NCI-H2196 (cell line): ENCODE measurements at regions not wholly inside any gene's neighbourhood (a gene's known extent, or its start where the extent isn't known, plus 50 kb on each side); places are given as distances from the start of the nearest gene placed in this dataset.

ENCODE experiments used
- DNase-seq: peaks from one replicate; lab custom pipeline; 2025; ENCODE audit not compliant: unreplicated experiment; lab: John Stamatoyannopoulos, UW

DNA sequence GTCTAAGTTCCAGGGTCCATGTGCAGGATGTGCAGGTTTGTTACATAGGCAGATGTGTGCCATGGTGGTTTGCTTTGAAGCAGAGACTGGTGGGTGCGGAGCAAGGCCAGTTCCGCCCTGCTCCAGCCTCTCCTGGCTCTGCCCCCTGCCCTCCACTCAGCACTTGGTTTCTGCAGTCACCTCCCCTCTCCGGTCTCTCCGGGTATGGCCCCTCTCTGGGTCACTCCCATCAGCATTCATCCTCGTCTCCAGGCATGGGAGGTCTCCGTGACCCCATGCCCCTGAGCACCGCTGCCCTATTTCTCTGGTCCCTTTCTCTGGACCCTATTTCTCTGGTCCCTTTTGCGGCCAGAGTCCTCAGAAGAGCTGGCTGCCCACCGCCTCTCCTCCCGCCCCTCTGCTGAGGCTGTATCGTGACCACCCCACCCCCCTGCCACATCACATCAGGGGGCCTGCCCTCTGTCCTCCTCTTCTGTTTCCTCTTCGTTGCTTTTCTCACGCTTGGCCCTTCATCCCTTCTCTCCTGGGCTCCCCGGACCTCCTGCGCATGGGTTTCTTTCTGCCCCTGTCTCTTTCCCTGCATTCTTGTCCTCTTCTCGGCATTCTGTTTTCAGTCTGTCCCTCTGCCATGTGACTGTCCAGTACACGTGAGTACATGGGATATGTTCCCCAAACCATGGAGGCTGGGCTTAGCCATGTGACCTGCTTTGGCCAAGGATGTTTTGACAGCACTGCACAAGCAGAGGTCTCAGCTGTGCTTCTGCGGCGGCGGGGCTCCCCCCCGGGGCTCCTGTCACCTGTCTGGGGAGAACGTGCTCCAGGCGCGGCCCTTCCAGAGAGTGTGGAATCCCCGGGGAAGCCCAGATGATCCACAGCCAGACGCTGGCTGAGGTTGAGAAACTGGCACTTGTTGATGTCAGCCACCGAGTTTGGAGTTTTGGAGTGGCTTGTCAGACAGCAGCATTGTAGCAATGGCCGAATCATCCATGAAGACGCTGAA lies 54.4 kb upstream of the C1orf174 start:
- DNase-seq, result no peak

DNA sequence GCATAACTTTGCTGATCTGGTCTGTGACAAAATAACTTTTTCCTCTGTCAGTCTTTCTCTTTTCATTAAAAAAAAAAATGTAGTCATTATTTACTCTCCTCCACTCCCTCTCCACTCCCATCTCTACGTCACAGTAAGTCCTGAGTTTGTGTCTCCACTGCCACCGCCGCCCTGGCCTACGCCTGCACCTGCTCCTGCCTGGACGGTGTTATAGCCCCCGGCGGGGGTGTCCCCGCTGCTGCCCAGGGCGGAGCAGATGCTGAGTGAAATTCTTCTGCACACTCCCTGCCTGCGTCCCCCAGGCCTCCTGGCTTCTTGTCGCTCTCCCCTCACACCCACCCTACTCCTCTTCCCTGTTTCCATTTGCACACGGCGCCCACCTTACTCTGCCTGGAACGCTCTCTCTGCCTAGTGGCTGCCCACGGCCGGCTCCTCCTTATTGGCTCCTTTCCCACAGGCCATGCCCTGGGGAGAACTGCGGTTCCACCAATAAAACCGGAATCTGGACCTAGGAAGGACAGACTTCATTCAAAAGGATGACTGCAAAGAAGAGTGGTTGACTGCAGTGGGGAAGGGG lies 55.2 kb upstream of the C1orf174 start:
- no peak for DNase-seq

DNA sequence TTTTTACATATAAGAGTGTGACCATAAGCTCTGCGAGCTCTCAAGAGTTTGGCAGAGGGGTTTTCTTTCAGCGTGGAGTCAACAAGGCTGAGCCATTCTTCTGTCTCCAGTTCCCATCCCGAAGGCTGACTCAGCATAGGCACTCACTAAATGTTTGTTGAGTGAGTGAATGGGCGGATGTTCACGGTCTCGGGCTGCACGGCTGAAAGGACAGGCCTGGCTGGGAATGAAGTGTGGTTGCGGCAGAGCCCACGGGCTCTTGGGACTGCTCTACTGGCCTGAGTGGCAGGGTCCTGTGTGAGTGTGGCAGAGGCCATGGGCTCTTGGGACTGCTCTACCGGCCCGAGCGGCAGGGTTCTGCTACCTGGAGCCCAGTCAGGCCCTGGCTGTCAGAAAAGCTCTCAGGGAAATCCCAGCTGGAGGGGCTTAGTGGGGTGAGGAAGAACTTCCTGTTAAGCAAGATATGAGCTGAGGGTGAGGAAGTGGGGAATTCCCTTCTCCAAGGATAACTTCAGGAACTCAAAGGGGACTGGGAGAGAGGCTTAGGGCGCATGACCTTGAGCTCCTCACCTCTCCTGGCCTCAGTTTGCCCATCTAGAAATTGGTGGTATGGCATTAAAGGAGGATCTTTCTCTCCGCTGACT lies 56.6 kb upstream of the C1orf174 start:
- no peak for DNase-seq

DNA sequence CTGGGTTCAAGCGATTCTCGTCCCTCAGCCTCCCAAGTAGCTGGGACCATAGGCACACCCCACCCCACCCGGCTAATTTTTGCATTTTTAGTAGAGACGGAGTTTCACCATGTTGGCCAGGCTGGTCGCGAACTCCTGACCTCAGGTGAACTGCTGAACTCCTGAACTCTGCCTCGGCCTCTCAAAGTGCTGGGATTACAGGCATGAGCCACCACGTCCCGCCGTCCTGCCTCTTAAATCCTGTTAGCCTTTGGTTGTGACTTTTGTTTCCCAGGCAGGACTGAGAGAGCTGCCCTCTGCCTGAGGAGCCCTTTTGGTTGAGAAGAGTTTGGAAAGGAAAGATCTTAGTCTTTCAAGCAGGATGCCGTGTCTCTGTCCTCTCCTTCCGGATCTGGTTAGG lies 59.3 kb upstream of the C1orf174 start:
- DNase-seq, result no peak

DNA sequence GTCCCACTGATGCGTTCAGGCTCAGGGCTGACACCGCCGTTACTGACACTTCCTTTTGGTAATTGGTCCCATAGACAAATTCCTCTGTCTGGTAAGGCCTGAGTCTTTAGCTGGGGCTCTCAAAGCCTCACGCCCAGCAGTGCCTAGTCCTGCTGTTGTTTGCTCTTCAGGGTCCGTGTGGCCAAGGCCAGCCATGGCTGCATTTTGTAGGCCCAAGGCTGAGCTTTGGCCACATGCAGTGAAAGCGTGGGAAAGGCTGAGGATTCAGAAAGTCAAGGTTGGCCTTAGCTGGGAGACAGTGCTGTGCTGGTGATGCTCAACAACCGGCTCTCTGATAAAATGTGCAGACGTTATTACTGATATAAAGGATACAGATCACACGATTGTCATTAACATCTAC lies 63.5 kb upstream of the C1orf174 start:
- no peak for DNase-seq

DNA sequence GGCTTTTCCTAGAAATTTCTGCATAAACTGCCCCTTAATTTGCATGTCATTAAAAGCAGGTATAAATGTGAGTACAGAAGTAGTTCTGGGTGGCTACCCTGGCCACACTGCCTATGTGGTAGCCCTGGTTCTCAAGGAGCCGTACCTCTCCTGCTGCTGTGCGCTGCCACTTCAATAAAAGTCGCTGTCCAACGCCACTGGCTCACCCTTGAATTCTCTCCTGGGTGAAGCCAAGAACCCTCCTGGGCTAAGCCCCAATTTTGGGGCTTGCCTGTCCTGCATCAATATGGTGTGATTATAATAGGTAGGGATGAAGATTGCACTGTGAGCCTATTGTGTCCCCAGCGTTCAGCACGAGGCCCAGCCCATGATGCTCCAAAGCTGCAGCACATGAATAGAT lies 65.6 kb upstream of the C1orf174 start:
- no peak for DNase-seq

DNA sequence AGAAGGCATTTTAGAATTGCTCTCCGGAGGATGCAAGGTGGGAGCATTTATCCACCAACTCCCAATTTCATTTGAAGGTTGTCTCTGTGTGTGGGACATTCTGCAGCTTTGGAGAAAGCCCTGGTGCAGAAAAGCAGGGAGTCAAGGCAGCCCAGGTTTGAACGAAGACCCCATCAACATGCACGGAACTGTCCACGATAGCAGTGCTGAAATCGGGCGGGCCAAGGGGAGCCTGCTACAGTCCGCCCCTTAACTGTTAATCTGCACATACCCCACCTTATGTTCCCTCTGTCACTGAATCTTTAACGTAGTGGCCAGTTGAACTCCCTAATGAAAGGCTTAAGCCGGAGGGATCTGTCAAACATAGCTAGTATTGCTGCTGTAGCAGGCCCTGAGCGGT lies 68.8 kb upstream of the C1orf174 start:
- DNase-seq, result no peak

DNA sequence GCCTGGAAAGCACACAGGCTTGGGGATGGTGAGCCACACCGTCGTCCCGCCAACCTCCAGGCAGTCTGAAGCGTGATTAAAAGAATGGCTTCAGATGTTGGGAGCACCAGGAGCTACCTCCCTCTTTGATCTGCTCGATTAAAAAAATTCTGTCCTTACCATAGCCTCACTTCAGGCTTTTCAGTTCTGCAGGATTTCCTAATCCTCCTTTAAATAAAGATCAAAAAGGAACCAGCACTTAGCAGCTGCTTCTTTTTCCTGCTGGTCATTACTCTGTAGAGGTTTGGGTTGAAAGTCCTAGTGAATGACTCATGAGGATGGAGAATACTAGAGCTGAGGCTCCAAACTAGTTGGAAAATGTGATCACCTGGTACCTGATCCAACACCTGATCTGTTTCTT lies 71.9 kb upstream of the C1orf174 start:
- no peak for DNase-seq

DNA sequence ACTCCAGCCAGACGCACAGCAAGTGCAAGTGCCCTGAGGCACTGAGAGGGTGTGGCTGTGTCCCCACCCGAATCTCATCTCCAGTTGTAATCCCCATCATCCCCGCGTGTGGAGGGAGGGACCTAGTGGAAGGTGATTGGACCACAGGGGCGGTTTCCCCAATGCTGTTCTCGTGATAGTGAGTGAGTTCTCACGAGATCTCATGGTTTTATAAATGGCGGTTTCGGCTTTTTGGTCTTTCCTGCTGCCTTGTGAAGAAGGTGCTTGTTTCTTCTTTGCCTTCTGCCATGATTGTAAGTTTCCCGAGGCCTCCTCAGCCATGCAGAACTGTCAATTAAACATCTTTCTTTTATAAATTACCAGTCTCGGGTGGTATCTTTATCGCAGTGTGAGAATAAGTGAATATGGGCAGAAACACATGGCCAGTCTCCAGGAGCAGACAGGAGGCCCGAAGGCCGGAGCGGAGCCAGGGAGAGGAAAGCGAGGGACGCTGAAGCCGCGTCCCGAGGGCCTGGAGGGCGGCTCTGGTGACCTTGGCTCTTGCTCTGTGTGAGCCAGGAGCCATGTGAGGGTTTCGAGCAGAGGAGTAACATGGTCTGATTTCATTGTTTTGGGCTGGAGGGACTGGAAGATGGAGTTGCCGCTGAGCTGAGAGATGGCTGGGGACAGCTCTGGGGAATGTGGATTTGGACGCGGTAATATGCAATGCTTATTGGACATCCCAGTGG lies 76.0 kb upstream of the C1orf174 start:
- DNase-seq, result no peak

DNA sequence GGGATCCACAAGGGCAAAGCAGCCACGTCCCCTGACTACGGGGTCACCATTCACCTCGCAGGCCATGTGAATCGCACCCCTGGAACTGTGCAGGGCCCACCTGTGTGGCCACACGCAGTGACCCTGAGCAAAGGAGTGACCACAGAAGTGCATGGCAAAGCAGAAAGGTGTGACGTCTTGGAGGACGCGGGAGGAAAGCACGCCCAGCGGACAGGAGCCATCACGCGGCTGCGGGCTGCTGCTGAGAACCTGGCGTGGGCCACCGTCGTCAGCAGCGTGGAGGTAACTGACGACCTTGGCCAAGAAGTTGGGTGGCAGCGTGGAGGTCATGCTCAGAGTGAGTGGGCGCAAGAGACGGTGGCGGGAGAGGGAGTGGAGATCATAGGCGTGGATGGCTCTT lies 76.7 kb upstream of the C1orf174 start:
- DNase-seq, result no peak

DNA sequence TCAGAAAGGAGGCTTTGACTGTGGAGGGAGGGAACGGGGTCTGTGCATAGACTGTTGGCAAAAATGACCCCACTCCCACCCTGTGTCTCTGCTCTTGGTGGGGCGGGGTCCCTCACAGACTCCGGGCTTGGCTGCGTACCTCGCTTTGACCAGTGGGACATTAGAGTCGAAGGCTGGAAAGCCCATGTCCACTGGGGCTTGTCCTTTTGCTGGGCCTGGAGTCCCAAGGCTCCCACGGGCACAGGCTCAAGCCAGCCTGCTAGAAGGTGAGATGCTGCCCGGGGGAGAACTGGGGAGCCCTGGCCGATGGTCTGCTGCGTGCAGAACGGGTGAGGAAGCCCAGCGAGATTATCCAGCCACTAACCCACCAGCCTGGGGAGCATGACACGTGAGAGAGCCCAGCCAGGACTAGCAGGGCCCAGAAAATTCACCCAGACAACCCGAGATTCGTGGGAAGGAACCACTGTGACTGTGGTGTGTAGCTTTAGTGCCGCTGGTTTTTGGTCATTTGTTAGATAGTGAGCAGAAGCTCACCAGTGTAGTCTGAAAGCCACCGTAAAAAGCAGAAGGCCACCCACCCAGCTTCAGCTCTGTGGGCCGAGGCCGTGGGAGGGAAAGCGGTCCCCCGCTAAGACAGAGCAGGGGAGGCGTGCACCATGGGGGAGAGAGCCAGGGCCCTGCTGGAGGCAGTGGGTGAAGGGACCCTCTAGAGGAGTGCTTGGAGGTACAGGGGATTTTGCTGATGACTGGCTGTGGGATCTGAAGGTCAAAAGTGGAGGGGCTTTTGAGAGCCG lies 78.3 kb upstream of the C1orf174 start:
- DNase-seq, result no peak

DNA sequence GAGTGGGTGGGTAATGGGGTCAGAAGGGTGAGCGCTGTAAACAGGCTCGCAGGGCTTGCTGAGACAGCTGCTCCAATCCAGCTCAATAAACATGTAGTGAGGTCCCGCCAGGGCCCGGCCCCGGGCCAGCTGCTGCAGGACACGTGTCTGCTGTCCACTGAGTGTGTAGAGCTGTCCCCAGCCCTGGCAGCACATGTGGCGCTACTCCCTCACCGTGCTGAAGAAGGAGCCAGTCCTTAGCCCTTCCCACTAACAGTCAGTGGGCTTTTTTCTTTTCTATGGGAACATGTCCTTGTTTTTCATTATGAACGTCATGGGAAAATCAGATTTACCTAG lies 78.9 kb upstream of the C1orf174 start:
- no peak for DNase-seq

DNA sequence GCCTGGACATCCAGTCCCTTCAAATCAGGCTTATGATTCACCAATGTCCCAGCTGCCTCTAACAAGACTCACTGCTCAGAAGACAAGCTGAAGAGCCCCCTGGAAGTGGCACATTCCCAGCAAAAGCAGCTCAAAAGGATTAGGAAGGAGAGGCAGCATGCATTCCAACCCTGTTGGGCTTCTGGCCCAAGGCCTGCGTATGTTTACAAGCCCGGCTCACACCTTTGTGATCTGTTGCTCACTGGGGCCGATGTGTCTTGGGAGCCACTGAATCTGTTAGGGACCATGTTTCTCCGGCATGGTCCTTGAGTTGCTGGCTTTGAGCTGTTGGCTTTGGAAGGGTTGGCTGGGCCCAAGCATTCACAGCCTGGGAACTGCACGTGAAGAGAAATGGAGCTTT lies 81.2 kb upstream of the C1orf174 start:
- no peak for DNase-seq

DNA sequence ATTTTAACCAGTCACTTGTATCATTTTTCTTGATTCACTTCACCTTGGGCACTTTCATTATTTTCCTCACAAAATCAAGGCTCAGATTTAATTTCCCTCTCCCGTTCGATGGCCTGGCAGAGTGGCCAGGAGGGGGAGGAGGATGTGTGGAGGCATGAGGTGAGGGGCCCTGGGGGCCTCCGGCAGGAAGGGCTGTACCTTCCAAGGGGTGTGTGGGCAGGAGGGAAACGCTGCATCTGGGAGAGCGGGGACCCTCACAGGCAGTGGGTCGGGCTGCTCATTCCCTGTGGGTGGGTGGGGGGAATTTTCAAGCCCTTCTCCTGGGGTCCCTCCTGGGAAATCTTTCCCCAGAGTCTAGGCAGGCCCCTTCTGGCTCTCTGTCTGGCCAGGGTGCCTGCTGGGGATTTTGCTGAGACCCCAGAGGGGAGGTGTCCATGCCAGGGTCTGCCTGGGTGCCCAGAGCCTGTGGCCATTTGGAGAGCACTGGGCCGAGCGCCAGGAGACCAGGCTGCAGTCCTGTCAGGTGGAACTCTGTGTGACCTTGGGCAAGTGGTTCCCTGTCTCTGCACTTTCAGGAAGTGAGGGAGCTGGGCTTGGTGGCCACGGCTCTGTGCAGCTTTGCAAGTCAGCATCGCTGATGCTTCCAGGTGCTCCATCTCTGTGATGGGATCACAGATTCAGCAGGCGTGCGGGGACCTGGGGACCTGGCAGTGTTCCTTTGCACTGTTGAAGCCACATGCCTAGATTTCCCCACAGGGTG lies 81.9 kb upstream of the C1orf174 start:
- DNase-seq, result no peak

DNA sequence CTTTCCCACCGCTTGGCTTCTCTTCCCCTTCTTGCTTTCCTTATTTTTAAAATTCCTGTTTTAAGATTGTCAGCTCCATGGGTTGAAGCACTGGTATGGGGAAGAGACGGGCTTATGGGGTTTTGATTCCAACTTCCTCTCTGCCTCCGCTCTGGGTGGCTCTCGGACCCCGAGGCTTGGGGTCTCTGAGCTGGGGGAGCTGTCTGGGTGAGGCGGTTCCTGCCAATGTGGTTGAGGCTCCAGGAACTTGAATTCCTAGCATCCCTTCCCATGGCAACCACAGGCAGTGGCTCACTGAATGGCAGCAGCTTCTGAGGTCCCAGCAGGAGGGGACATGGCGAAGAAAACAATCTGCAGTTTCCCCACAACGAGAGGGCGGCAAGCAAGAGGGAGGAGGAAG lies 83.1 kb upstream of the C1orf174 start:
- DNase-seq, result no peak

DNA sequence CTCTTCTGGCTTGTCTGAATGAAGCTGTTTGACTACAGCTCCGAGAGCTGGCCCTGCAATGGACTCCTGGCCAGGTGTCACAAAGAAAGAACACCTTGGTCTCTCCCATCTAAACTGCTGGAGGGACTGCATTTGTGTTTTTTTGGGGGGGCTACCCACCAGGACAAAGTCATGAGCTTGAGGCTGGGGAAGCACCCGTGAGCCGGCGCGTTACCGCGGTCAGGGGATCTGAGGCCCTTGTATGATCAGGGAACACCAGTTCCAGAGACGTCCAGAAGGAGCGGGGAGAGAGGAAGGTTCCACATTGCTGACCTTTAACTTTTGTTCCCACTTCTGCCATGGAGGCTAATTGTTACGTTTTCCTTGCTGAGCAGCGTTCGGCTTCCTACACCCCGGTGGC lies 84.5 kb upstream of the C1orf174 start:
- no peak for DNase-seq

DNA sequence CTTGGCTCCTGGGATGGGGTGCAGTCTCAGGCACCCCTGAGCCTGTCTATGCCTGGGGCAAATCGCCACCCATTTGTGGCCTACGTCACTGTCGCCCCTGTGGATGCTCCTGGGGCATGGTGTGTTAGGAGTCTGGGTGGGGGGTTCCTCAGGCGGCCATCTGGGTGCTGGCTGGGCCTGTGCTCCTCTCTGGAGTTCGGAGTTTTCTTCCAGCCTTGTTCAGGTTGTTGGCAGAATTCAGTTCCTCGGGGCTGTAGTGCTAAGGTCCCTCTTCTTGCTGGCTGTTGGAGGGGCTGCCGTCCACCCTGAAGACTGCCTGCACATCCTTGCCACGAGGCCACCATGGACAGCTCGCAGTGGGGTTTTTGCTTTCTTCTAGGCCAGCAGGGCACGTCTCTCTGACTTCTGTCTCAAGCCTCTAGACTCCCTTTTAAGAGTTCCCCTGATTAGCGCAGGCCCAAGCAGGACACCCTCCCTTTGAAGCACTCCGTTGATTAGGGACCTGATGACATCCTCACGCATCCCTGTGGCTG lies 86.7 kb upstream of the C1orf174 start:
- no peak for DNase-seq

DNA sequence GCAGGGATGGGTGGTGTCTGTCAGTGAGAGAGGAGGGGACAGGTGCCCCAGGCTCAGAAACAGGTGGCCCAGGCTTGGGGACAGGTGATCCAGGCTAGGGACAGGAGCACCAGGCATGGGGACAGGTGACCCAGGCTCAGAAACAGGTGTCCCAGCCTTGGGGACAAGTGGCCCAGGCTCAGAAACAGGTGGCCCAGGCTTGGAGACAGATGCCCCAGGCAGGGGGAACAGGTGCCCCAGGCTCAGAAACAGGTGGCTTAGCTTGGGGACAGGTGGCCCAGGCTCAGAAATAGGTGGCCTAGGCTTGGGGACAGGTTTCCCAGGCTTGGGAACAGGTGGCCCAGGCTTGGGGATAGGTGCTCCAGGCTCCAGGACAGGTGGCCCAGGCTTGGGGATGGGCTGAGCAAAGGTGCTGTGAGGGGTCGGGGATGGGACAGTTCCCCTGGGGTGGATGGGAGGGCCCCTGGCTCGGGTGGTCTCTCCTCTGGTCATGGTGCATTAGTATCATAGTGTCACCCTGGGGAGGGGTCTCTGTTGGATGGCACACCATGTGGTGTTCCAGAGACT lies 87.7 kb upstream of the C1orf174 start:
- no peak for DNase-seq

DNA sequence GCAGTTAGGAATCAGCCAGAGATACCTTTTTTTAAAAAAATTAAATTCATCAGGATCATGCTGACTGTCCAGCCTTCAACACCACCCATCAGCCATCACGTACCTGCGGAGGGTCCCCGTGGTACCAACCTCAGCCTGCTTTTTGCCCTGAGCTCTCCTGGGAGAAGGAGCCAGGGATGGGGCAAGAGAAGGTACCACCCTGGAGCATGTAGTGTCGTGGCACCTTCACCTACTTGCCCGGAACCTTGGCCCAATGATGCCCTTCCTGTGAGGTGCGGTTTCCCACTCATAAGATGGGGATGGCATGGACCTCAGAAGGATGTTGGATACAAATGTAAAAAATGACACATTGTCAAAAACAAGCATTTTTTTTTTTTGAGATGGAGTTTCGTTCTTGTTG lies 88.4 kb upstream of the C1orf174 start:
- no peak for DNase-seq
